HG02943 (cell line): ENCODE measurements at regions not wholly inside any gene's neighbourhood (a gene's known extent, or its start where the extent isn't known, plus 50 kb on each side); places are given as distances from the start of the nearest gene placed in this dataset.
"Not testable (repeated sequence)": the region's sequence is repeated elsewhere in the genome, so short reads cannot be mapped to it uniquely, and the experiment has no call there.

Experiments
- ATAC-seq: cut with Tn5 transposase; IDR thresholded peaks from one replicate; pipeline ENCODE4 v1.9.1; 2021; ENCODE audit warnings: mild to moderate bottlenecking, low read depth, moderate library complexity; ENCODE audit not compliant: unreplicated experiment

GRCh38 chr1:182331387-182331786 lies 60.2 kb downstream of the GLUL start:
- ATAC-seq: no peak

DNA sequence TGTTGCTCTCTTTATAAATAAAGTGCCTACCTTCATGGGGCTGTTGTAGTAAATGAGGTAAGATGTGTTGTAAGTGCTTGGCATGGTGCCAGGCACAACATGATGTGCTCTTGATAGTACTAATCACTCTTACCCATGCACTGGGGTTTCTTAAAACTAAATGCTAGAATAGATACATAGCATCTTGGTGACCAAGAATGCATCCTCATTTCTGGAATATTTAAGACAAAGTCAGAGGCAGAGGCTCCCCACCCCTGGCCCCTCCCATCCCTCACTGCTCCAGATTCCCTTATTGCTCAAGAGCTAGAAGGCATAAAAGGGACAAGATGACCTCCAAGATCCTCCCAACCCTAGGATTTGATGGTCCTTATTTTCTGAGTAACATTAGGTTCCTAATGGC lies 61.3 kb downstream of the GLUL start:
- no peak for ATAC-seq

DNA sequence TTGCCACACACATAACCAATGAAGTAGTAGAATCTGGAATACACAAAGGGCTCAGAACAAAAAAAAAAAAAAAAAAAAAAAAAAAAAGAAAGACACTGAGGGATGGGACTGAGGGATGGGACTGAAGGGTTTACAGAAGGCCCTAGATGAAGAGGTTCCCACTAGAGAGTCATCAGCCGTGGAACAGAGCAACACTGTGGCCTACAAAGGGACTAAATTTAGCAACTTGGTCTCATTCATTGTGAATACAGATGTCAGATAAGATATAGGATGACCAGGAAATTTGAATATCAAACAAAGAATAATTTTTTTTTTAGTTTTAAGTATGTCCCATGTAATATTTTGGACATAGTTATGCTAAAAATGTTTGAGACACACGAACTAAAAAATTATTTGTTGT lies 62.1 kb downstream of the GLUL start:
- no peak for ATAC-seq

DNA sequence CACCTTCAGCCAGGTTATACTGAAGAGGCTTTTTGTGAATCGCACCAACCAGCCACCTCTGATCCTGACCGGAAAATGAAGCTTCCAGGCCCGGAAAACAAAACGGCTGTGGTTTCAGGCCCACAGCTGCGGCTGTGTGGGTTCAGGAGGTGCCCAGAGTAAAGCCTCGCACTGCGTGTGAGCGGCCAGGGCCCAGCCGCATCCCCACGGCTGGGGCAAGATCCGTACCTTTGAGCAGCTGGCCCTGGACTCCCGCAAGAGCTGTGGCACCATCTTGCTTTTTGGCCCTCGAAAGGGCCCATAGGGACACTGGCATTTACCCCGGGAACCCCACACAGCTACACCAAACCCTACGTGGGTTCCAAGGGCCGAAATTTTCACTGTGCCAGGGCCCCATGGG lies 63.0 kb downstream of the GLUL start:
- ATAC-seq: no peak

GRCh38 chr1:182325339-182325738 lies 66.3 kb downstream of the GLUL start:
- no peak for ATAC-seq

- ATAC-seq: not testable (repeated sequence)
Measured at GRCh38 chr1:182321532-182321931, 70.1 kb downstream of the GLUL start.

- ATAC-seq: no peak
Measured at GRCh38 chr1:182317611-182318161, 73.9 kb downstream of the GLUL start.

DNA sequence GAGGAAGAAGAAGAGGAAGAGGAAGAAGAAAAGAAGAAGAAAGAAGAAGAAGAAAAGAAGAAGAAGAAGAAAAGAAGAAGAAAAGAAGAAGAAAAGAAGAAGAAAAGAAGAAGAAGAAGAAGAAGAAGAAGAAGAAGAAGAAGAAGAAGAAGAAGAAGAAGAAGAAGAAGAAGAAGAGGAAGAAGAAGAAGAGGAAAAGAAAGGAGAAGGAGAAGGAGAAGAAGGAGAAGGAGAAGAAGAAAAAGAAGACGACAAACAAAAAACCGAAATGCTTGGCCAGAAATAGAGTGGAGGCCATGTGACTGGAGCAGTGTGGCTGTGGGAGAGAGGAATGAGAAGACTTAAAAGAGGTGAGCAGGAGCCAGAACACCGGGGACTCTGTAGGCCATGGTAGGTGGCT lies 75.1 kb downstream of the GLUL start:
- ATAC-seq: not testable (repeated sequence)

DNA sequence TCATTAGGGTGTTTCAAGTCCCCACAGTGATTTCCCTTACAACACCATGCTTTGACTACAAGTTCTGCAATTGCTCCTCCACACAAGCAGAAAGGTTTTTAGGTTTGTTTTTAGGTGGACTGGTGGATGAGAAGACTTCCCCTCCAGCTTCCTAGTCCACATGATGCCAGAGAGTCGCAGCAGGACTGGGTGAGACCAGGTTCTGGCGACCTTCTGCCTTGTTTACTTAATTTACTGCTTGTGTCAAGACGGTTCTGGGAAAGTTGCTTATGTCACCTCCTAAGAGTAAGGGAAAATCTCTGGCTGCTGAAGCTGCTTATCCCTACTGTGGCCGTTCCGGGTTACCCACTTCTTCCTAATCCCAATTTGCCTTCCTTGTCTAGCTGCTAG lies 76.4 kb downstream of the GLUL start:
- no peak for ATAC-seq

- ATAC-seq: no peak
Measured at GRCh38 chr1:182309631-182310351, 81.8 kb downstream of the GLUL start.

DNA sequence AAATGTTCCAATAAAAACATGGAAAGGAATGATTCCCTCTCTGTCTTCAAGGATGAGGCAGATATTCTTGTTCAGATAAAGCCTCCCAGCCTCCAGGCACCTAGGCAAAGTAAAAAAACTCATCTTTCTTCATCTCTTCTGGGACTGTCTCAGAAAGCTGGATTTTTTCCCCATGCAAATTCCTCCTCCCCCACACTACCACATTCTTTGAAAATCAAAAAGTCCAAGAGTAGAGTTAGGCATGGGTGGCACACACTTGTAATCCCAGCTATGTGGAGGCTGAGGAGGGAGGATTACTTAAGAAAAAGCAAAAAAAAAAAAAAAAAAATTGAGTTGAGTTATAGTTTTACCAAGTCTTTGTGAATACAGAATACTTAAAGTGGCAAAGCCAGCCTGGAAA lies 82.8 kb downstream of the GLUL start:
- ATAC-seq: no peak

DNA sequence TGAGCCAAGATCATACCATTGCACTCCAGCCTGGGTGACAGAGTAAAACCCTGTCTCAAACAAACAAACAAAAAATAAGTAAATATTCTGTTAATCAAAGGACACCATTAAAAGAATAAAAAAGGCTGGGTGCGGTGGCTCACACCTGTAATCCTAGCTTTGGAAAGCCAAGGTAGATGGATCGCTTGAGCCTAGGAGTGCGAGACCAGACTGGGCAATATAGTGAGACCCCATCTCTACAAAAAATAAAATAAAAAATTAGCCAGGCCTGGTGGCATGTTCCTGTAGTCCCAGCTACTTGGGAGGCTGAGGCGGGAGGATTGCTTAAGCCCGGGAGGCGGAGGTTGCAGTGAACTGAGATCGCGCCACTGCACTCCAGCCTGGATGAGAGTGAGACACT lies 84.1 kb downstream of the GLUL start:
- ATAC-seq: not testable (repeated sequence)

DNA sequence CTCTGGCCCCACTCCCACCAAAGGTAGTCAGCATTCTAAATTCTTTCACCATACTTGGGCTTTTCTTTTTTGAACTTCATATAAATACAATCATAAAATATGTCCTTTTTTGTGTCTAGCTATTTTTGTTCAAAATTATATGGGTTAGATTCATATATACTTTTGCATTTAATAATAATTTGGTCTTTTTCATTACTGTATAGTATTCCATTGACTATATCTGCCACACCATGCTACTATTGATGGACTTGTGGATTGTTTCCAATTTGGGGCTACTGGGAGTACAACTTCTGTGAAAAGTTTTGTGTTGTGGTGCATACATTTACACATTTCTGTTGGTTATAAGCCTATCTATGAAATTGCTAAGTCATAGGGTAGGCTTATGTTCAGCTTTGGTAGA lies 85.7 kb downstream of the GLUL start:
- no peak for ATAC-seq

DNA sequence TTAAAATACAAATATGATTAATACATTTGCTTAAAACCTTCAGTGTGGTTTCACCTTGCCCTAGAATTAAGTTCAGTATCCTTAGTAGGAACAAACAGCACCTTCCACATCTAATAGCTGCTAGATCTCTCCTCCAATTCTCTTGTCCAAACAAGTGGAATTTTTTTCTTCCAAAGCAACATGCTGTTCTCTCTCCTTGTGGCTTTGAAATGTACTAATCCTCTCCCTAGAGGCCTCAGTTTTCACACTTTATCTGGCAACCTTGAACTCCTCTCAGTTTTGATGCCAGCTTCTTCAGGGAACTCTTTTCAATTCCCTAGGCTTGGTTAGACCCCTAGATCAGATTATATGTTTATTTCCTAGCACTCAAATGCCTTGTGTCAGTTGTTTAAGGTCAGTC lies 87.0 kb downstream of the GLUL start:
- ATAC-seq: no peak

DNA sequence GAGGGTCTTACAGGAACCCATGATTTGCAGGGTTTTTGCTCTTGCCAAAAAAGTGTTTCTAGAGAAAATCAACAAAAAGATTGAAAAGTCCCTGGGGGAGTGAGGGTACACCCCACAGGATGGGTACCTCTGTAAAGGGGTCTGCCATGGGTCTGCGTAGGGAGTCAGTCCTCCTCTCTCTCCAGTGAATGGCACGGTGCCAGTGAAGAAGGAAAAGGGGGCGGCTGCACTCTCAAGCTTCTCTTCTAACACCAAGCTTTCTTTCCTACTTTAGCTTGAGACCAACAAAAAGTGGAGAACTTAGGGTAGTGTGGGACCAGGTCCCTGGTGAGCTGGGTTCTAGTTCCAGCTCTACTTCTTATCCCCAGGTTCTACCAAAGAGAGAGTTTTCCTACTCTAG lies 87.4 kb downstream of the GLUL start:
- no peak for ATAC-seq

- no peak for ATAC-seq
Measured at GRCh38 chr1:182303778-182304177, 87.8 kb downstream of the GLUL start.

DNA sequence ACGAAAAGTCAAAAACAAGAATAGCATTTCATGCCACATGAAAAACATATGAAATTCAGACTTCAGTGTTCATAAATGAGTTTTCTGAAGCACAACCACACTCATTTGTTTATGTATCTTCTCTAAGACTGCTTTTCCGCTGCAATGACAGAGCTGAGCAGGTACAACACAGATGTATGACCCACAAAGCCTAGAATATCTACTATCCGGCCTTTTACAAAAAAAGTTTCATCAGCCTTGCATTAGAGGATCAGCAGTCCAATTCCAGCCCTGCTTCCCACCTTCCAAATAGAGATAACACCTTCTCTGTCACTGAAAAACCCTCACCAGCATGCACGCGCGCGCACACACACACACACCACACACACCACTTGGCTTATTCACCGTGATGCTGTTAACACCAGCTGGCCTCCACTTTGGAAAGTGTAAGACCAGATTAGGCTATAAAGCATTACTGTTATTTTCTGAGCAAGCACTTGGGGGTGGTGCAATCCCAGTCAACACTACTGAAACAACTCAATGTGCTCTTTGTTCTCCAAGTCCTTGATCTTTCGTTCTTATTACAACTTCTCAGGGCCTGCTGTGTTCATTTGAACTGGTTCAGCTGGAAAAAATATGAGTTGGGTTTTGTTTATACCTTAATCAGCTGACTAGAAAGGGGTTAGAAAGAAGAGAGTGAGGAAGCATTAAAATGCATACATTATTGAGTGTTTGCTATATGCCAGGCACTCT lies 90.0 kb downstream of the GLUL start:
- ATAC-seq: no peak

- no peak for ATAC-seq
Measured at GRCh38 chr1:182301026-182301436, 90.6 kb downstream of the GLUL start.

- ATAC-seq: no peak
Measured at GRCh38 chr1:182299728-182300616, 91.6 kb downstream of the GLUL start.

DNA sequence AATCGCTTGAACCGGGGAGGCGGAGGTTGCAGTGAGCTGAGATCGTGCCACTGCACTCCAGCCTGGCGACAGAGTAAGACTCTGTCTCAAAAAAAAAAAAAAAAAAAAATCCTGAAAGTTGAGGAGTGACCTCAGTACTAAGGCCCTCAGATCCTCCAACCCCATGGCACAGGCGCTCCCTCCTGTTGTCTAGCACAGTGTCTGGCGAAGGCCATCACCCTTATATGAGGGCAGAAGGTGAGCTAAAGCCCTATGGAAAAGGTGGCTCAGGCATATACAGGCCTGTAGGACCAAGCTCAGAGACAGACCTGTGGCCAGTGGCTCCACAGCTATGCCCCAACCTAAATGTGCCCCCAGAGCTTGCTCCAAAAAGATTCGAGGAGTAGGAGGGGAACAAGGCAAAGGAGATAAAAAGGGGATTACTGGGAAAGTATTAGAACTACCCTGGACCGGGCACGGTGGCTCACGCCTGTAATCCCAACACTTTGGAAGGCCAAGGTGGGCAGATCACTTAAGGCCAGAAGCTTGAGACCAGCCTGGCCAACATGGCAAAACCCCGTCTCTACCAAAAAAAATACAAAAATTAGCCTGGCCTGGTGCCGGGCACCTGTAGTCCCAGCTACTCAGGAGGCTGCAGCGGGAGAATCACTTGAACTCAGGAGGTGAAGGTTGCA lies 92.4 kb downstream of the GLUL start:
- ATAC-seq: not testable (repeated sequence)
